Peyer's patch (tissue), 4 donors: ENCODE measurements at regions not wholly inside any gene's neighbourhood (a gene's known extent, or its start where the extent isn't known, plus 50 kb on each side); places are given as distances from the start of the nearest gene placed in this dataset.

Source experiments
- DNase-seq, 3 donors: peaks; one replicate each; pipeline ENCODE4 v3.0.0-alpha.2; 2017 to 2019
- H3K27ac ChIP-seq, 4 donors: fragments of 200-600 bp; sonication (generic); one replicate each; pipeline ENCODE4 v1.5.1; 2016 to 2019
- H3K27me3 ChIP-seq, 2 donors: fragments of 200-600 bp; sonication (generic); one replicate each; pipeline ENCODE4 v1.5.1; 2019
- H3K36me3 ChIP-seq, 3 donors: fragments of 200-600 bp; sonication (generic); one replicate each; pipeline ENCODE4 v1.5.1; 2016 to 2019
- H3K4me1 ChIP-seq, 4 donors: fragments of 200-600 bp; sonication (generic); one replicate each; pipeline ENCODE4 v1.5.1; 2016 to 2019
- H3K4me3 ChIP-seq, 4 donors: fragments of 200-600 bp; sonication (generic); 1 replicate in 3 of 4; 2 replicates in 1 of 4; pipeline ENCODE4 v1.5.1; 2016 to 2019; ENCODE audit warnings: mild to moderate bottlenecking in 1 of 4
- H3K9me3 ChIP-seq, 4 donors: fragments of 200-600 bp; sonication (generic); one replicate each; pipeline ENCODE4 v1.5.1; 2016 to 2019; ENCODE audit warnings: mild to moderate bottlenecking in 1 of 4
- POLR2A ChIP-seq, 2 donors: fragments of 450-650 bp; IDR thresholded peaks; one replicate each; pipeline ENCODE4 v1.5.1; 2017; ENCODE audit warnings: antibody characterized with exemption in 2 of 2, mild to moderate bottlenecking in 2 of 2, moderate library complexity in 2 of 2
- TF ChIP-seq, protein P1 (sequence below), 6 experiments: fragments of 450-650 bp in 4 of 6; fragments of 200-600 bp in 2 of 6; sonication (generic) in 1 of 6; IDR thresholded peaks; one replicate each; pipeline ENCODE4 v1.5.1; 2017 to 2019; ENCODE audit warnings: antibody characterized with exemption in 6 of 6, mild to moderate bottlenecking in 3 of 6, moderate library complexity in 1 of 6

DNA sequence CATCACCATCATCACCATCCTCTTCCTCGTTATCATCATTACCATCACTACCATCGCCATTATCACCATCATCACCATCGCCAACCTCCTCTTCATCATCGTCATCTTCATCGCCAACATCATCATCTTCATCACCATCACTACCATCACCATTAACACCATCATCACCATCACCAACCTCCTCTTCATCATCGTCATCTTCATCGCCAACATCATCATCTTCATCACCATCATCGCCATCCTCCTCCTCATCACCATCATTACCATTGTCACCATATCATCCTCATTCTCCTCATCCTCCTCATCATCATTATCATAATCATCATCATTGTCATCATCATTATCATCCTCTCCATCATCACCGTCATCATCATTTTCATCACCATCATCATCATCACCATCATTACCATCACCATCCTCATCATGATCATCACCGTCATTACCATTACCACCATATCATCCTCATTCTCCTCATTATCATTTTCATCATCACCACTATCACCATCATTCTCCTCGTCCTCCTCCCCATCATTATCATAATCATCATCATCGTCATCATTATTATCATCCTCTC, 1498.7 kb downstream of the TBC1D22A start:
- no peak for DNase-seq
- TF ChIP-seq, protein P1, sequence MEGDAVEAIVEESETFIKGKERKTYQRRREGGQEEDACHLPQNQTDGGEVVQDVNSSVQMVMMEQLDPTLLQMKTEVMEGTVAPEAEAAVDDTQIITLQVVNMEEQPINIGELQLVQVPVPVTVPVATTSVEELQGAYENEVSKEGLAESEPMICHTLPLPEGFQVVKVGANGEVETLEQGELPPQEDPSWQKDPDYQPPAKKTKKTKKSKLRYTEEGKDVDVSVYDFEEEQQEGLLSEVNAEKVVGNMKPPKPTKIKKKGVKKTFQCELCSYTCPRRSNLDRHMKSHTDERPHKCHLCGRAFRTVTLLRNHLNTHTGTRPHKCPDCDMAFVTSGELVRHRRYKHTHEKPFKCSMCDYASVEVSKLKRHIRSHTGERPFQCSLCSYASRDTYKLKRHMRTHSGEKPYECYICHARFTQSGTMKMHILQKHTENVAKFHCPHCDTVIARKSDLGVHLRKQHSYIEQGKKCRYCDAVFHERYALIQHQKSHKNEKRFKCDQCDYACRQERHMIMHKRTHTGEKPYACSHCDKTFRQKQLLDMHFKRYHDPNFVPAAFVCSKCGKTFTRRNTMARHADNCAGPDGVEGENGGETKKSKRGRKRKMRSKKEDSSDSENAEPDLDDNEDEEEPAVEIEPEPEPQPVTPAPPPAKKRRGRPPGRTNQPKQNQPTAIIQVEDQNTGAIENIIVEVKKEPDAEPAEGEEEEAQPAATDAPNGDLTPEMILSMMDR (IDR thresholded peaks at IDR 0.05), result no peak
- no peak for TF ChIP-seq POLR2A (IDR thresholded peaks at IDR 0.05)
- no peaks in the 10 kb centered on the region for H3K36me3 ChIP-seq
- no peak overlapping the region for H3K4me3 ChIP-seq
- H3K27me3 ChIP-seq, result no peaks in the 10 kb centered on the region
- no peaks in the 10 kb centered on the region for H3K9me3 ChIP-seq
- no peaks in the 10 kb centered on the region for H3K4me1 ChIP-seq
- no peak overlapping the region for H3K27ac ChIP-seq

DNA sequence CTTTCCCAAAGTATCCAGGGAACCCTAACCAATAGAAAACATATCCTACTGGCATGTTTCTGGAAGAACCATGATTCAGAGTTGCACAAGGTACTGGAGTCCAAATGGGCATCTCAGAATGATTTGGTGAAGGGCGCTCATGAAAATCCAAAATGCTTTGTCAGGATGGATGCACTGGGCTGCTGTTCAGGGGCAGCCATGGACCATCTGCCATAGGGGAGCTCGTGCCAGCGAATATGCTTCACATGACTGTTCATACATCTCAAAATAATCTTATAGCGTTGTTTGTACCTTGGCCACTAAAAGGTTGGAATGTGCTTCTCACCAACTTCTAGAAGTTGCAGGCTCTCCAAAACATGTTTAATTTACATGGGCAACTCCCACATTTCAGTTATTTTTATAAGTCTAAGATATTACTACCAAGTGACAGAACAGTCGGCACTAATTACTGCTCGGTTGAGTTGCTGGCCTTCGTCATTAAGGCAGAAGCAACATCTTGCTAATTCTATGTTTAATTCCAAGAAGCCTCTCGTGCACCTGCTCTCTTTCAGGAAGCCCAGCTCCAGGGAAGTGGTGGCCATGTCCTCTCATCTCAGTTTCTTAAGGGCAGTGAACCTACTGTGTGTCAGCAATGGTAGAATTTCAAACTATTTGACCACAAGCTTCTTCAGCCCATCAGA, 1497.7 kb downstream of the TBC1D22A start:
- H3K4me3 ChIP-seq, result no peak overlapping the region
- H3K27ac ChIP-seq, result no peak overlapping the region
- no peaks in the 10 kb centered on the region for H3K4me1 ChIP-seq
- TF ChIP-seq, protein P1 (IDR thresholded peaks at IDR 0.05), result no peak
- no peak for TF ChIP-seq POLR2A (IDR thresholded peaks at IDR 0.05)
- H3K9me3 ChIP-seq, result no peaks in the 10 kb centered on the region
- no peaks in the 10 kb centered on the region for H3K36me3 ChIP-seq
- no peak for DNase-seq
- no peaks in the 10 kb centered on the region for H3K27me3 ChIP-seq

DNA sequence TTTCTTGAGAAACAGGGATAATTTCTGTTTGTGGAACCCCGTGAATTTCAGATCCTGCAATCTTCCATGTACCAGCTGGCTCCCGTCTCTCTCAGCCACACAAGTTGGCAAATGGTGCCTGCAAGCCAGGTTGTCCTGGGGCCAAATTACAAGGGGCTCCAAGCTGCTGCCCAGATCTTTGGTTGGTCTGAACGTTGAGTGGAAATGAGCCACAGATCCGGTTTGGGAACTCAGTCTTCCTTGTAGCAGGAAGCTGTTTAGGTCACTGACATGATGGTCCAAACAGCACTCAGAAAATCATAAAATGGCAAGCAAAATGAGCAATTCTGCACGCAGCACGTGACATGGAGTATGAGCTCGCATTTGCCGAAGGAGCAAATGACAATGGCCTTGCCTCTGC, 1496.4 kb downstream of the TBC1D22A start:
- no peak for TF ChIP-seq POLR2A (IDR thresholded peaks at IDR 0.05)
- TF ChIP-seq, protein P1 (IDR thresholded peaks at IDR 0.05), result no peak
- H3K27ac ChIP-seq, result no peak overlapping the region
- H3K4me1 ChIP-seq, result no peaks in the 10 kb centered on the region
- no peaks in the 10 kb centered on the region for H3K27me3 ChIP-seq
- H3K9me3 ChIP-seq, result no peaks in the 10 kb centered on the region
- DNase-seq, result no peak
- H3K4me3 ChIP-seq, result no peak overlapping the region
- no peaks in the 10 kb centered on the region for H3K36me3 ChIP-seq

DNA sequence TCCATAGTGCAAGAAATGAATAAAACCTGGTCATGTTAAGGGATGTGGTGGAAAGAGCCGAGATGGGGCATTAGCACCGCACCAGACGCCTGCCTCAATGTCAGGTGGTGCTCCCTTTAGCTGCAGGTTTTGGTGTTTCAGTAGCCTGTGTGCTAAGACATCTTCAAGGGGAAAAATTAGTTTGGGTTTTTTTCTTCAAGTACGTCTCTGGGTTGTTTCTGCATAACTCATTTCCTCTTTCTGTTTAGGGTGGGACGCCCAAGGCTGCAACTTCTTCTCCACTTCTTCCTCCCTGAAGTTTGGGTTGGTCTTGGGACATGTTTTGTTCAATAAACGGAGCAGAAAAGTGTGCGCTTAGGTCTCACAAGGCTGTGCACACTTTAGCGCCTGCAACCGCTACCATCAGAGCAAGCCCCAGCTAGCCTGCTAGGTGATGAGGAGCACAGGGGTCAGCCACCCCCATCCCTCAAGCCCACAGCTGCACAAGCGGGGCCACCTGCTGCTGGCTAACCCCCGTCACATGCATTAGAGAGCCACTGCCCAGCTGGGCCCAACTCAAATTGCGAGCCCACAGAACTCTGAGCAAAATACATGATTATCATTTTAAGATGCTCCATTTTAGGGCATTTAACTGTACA, 1495.7 kb downstream of the TBC1D22A start:
- Histone ChIP-seq H3K27me3 (no peaks in the 10 kb centered on the region), H3K4me1 (no peaks in the 10 kb centered on the region), H3K9me3 (no peaks in the 10 kb centered on the region), H3K36me3 (no peaks in the 10 kb centered on the region), H3K27ac (no peak overlapping the region), H3K4me3 (no peak overlapping the region)
- TF ChIP-seq, protein P1 (IDR thresholded peaks at IDR 0.05), result no peak
- no peak for TF ChIP-seq POLR2A (IDR thresholded peaks at IDR 0.05)
- DNase-seq, result no peak

DNA sequence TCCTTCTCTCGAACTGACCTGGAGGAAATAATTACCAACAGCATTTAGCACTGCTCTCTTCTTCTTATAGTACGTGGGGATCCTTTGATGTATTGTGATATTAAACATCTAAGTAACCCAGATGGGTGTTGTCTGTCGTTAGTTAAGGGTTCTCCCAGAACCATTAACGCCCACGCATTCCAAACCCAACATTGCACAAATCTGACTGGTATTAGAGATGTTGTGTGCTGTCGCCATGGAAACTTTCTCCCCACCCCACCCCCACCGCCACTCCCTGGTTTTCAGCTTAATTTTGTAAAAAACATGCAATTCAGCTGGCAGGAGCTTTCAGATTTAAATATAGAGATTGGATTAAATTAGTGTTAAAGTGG, 1495.2 kb downstream of the TBC1D22A start:
- DNase-seq, result no peak
- no peaks in the 10 kb centered on the region for H3K4me1 ChIP-seq
- H3K4me3 ChIP-seq, result no peak overlapping the region
- TF ChIP-seq POLR2A (IDR thresholded peaks at IDR 0.05), result no peak
- TF ChIP-seq, protein P1 (IDR thresholded peaks at IDR 0.05), result no peak
- H3K27ac ChIP-seq, result no peak overlapping the region
- H3K27me3 ChIP-seq, result no peaks in the 10 kb centered on the region
- H3K9me3 ChIP-seq, result no peaks in the 10 kb centered on the region
- H3K36me3 ChIP-seq, result no peaks in the 10 kb centered on the region
